Activated B cell treated with CpG ODN at 0.5 μM for 24 hours (primary cell): ENCODE measurements at regions not wholly inside any gene's neighbourhood (a gene's known extent, or its start where the extent isn't known, plus 50 kb on each side); places are given as distances from the start of the nearest gene placed in this dataset.

Experiments
- ATAC-seq: fragments of 200-7000 bp; cut with Tn5 transposase; one replicate; pipeline ENCODE4 v1.10.0; 2021; ENCODE audit warnings: low read depth, mild to moderate bottlenecking, moderate library complexity
- CTCF ChIA-PET: fragments of 350-600 bp; sonication (Branson Sonifier 250); formaldehyde crosslinking; loops from one replicate; lab custom pipeline; 2021; ENCODE audit warnings: antibody characterized with exemption; lab: Charles Lee
- POLR2A ChIA-PET: fragments of 350-600 bp; sonication (Branson Sonifier 250); formaldehyde crosslinking; loops from one replicate; lab custom pipeline; 2021; ENCODE audit warnings: antibody characterized with exemption; lab: Charles Lee
- DNase-seq: peaks from one replicate; pipeline ENCODE4 v3.0.0; 2022
- H3K27ac Mint-ChIP-seq: one replicate; pipeline ENCODE4 v1.8.0; 2020; ENCODE audit warnings: mixed read lengths
- H3K27me3 Mint-ChIP-seq: one replicate; pipeline ENCODE4 v1.8.0; 2021; ENCODE audit warnings: mixed read lengths
- H3K36me3 Mint-ChIP-seq: one replicate; pipeline ENCODE4 v1.8.0; 2021; ENCODE audit warnings: low read depth, mixed read lengths
- H3K4me1 Mint-ChIP-seq: one replicate; pipeline ENCODE4 v1.8.0; 2021; ENCODE audit warnings: mixed read lengths
- H3K4me3 Mint-ChIP-seq: one replicate; pipeline ENCODE4 v1.8.0; 2020; ENCODE audit warnings: mild to moderate bottlenecking, mixed read lengths
- H3K9me3 Mint-ChIP-seq: one replicate; pipeline ENCODE4 v1.8.0; 2020; ENCODE audit warnings: mixed read lengths
- intact Hi-C: fragments of 100-400 bp; cut with micrococcal nuclease; formaldehyde crosslinking; loops from one replicate; pipeline ENCODE4 v1.15.1; 2024
- TF ChIP-seq, protein P1 (sequence below): fragments of 200-600 bp; IDR thresholded peaks from one replicate; pipeline ENCODE4 v1.8.0; 2022; ENCODE audit warnings: antibody characterized with exemption, mild to moderate bottlenecking

DNA sequence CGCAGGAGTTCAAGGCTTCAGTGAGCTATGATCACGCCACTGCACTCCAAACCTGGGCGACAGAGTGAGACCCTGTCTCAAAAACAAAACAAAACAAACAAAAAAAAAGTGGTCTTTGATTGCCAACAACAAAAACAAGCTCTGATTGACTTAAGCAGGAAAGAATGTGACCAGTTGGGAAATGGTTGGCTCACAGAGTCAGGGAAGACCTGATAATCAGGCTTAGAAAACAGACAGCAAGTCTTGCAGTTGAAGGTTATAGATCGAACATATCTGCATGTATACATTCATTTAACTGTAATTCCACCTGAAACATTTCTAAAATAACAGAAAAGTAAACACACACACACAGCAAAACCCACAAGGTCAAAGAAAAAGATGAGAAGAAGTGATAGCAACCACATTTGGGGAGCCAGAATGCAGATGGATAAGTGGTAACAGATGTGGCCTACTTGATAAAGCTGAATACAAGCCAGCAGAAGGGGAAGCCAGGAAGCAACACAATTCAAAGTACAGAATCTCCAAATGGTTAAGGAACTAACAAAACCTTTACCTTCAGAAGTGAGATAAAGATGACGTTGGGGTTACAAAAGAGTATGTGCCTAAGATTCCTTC lies 699.9 kb upstream of the ZNF385D start:
- TF ChIP-seq, protein P1, sequence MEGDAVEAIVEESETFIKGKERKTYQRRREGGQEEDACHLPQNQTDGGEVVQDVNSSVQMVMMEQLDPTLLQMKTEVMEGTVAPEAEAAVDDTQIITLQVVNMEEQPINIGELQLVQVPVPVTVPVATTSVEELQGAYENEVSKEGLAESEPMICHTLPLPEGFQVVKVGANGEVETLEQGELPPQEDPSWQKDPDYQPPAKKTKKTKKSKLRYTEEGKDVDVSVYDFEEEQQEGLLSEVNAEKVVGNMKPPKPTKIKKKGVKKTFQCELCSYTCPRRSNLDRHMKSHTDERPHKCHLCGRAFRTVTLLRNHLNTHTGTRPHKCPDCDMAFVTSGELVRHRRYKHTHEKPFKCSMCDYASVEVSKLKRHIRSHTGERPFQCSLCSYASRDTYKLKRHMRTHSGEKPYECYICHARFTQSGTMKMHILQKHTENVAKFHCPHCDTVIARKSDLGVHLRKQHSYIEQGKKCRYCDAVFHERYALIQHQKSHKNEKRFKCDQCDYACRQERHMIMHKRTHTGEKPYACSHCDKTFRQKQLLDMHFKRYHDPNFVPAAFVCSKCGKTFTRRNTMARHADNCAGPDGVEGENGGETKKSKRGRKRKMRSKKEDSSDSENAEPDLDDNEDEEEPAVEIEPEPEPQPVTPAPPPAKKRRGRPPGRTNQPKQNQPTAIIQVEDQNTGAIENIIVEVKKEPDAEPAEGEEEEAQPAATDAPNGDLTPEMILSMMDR = no peak
- intact Hi-C loops = no loop called here
- H3K27ac Mint-ChIP-seq = no peak overlapping the region
- no peaks in the 10 kb centered on the region for H3K36me3 Mint-ChIP-seq
- DNase-seq = no peak
- no peaks in the 10 kb centered on the region for H3K9me3 Mint-ChIP-seq
- H3K27me3 Mint-ChIP-seq = no peaks in the 10 kb centered on the region
- ChIA-PET CTCF (no interaction called here), POLR2A (no interaction called here)
- ATAC-seq = no peak
- no peaks in the 10 kb centered on the region for H3K4me1 Mint-ChIP-seq
- no peak overlapping the region for H3K4me3 Mint-ChIP-seq

DNA sequence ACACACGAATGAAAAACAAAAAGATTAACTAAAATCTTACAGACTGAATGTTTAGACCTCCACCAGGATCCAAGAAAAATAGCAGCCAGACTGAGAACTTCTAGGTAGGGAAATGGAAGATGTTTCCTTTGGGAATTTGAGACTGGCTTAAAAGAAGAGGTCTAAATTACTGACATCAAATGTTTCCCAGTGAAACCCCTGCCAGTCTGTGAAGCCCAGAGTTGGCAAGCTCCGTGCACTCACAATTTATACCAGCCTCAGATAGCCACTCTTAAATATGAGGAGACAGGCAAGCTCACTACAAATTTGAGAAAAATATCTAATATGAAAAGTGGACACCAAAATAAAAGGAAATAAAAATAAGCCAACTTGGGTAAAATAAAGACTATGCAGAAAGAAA lies 700.5 kb upstream of the ZNF385D start:
- Mint-ChIP-seq H3K27ac (no peak overlapping the region), H3K27me3 (no peaks in the 10 kb centered on the region), H3K9me3 (no peaks in the 10 kb centered on the region), H3K36me3 (no peaks in the 10 kb centered on the region), H3K4me1 (no peaks in the 10 kb centered on the region), H3K4me3 (no peak overlapping the region)
- ChIA-PET POLR2A (no interaction called here), CTCF (no interaction called here)
- TF ChIP-seq, protein P1 = no peak
- intact Hi-C loops = no loop called here
- ATAC-seq (no peak), DNase-seq (no peak)

DNA sequence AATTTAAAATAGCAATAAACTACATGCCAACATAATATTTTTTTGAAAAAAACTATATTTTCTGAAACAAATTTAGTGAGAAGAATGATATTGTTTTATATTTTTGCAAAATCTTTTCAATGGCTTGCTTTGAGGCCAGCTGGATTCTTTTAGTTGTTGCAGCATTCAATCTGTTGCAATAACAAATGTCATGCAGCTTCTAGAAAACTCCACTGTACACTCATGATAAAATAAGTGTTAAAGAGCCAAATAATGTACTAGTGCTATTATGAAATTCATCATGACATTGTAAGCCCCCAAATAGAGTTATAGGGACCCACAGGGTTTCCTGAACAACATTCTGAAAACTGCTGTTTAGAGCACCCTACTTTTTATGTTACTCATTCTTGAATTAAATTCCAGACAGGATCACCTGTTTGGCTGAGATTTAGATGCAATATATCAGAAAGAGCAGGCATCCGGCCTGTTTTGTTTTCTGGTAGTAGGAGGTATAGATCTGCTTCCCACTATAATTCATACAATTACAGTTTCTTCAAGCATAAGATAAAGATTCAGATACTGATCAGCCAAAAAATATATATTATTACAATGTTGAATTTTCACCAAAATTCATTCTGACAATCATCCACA lies 703.0 kb upstream of the ZNF385D start:
- intact Hi-C loops = no loop called here
- ChIA-PET POLR2A (no interaction called here), CTCF (no interaction called here)
- ATAC-seq (no peak), DNase-seq (no peak)
- H3K4me1 Mint-ChIP-seq = no peaks in the 10 kb centered on the region
- H3K36me3 Mint-ChIP-seq = no peaks in the 10 kb centered on the region
- H3K9me3 Mint-ChIP-seq = no peaks in the 10 kb centered on the region
- TF ChIP-seq, protein P1 = no peak
- no peak overlapping the region for H3K27ac Mint-ChIP-seq
- no peaks in the 10 kb centered on the region for H3K27me3 Mint-ChIP-seq
- H3K4me3 Mint-ChIP-seq = no peak overlapping the region

DNA sequence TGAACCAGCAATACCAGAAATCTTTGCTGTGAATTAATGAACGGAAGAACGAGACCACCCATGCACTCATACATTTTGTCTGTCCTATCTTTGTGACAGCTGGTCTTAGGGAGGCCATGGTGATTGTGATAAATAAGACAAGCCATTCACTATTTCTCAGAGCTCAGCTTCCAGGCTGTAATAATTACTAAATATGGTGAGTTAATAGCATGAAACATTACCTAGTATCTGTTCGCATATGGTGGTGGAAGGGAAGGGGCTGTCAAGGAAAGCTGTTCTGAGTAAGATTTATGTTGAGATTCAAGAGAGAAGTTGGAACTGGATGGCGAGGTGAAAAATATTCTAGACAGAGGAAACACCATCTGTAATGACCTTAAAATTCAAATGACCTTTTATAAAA lies 719.0 kb upstream of the ZNF385D start:
- ATAC-seq (no peak), DNase-seq (no peak)
- Mint-ChIP-seq H3K36me3 (no peaks in the 10 kb centered on the region), H3K4me1 (no peaks in the 10 kb centered on the region), H3K9me3 (no peaks in the 10 kb centered on the region), H3K27ac (no peak overlapping the region), H3K4me3 (no peak overlapping the region), H3K27me3 (no peaks in the 10 kb centered on the region)
- intact Hi-C loops = no loop called here
- ChIA-PET POLR2A (no interaction called here), CTCF (no interaction called here)
- TF ChIP-seq, protein P1 = no peak

DNA sequence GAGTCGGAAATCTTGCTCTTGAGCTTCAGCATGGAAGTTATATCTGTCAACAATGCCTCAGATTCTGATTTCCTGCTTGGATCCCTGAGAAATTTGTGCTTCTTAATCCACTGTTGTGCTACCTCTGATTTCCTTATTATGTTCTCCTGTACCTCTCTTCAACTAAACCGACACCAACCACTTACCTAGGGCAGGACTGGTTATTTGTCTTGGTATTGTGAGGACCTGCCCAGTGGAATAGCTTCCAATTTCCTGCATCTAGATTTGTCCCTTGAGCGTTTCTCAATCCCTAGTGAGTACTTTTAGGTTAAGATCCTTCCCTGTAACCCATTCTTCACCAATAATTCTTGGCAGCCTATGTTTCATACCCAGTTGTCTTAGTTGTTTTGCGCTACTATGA lies 720.5 kb upstream of the ZNF385D start:
- POLR2A ChIA-PET = no interaction called here
- Mint-ChIP-seq H3K27me3 (no peaks in the 10 kb centered on the region), H3K4me1 (no peaks in the 10 kb centered on the region), H3K36me3 (no peaks in the 10 kb centered on the region), H3K27ac (no peak overlapping the region), H3K9me3 (no peaks in the 10 kb centered on the region), H3K4me3 (no peak overlapping the region)
- no peak for ATAC-seq
- intact Hi-C loops = no loop called here
- CTCF ChIA-PET = no interaction called here
- DNase-seq = no peak
- TF ChIP-seq, protein P1 = no peak
